ENCODE measurements at regions not wholly inside any gene's neighbourhood (a gene's known extent, or its start where the extent isn't known, plus 50 kb on each side); places are given as distances from the start of the nearest gene placed in this dataset.
A peak's percentile ranks its signal among the peaks of the same experiment; 100 is the strongest.

DNA sequence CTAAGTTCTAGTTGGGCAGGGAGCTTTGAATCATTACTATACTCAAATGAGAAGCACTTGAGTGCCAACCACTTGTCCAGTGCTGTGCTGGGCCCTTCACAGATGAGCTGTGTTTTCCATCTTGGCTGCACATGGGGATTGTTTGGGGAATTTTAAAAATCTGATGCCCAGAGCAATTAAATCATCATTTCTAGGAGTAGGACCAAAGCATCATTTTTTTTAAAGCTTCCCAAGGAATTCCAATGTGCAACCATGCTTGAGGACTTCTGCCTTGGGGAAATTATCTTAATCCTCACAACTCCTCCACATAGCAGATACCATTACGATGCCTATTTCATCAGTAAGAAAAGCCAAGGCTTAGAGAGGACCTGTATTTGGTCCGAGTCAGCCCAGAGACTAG is 131.4 kb downstream of the TMEM174 start:
- peaks cover 0 to 27% (median 9%) of the 10 kb centered on the region in 3 donors for H3K4me1 ChIP-seq
- no peak overlapping the region for H3K4me3 ChIP-seq
- H3K9me3 ChIP-seq = no peaks in the 10 kb centered on the region
- H3K27ac ChIP-seq = no peak overlapping the region
- no peaks in the 10 kb centered on the region for H3K36me3 ChIP-seq
- no peak for TF ChIP-seq EP300 (IDR thresholded peaks at IDR 0.05)
- H3K27me3 ChIP-seq = peaks cover 95% of the 10 kb centered on the region
- 71 to 92% methylated on average over 2 of the region's 2 CpGs for WGBS, 2 donors (ENCODE audit: low coverage in 1 of 2)
- ATAC-seq = no peak

DNA sequence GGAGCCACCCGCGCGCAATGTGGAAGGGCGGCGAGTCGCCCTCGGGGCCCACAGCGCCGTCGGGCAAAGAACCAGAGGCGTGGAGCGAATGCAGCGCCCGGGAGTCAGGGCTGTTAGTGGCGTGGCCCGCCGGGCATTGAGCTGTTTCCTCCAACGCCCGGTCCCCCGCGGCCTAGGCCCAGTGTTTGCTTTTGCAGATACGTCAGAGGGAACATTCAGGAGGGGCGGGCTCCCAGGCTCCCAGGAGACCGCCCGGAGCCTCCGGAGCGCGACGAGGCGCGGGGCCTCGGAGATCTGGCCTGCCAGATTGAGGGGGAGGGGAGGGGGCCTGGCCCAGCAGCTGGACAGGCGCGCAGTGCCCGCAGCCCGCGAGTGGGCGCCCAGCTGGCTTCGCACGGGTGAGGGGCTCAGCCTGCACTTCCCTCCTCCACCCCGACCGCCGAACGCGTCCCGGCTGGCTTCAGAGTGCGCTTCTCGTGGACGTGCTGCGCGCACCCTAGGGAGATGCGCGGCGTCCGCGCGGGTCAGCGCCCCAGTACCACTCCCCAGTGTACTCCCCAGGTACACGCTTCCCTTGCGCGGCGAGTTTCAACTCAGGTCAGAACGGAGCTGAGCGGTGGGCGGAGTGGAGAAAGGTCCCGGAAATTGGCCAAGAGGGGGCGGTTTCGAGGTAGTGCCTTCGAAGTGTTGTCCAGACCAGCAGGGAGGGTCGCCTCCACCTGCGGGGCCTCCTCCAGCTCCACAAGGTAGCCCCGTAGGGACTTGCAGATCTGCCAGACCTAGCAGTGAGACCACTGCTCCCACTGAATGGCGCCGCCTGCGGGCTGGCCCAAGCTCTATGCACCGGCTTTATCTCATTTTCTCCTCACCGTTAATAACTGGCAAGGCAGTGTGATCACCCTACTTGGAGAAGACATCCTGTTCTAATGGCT is 130.4 kb downstream of the TMEM174 start:
- 15% methylated on average over 8 of the region's 77 CpGs; no CpG with 5 or more reads in 1 of the 2 donors for WGBS, 2 donors (ENCODE audit: low coverage in 1 of 2)
- Histone ChIP-seq H3K4me3 (peak overlapping the region in 1 of 2 donors; percentile 11), H3K36me3 (no peaks in the 10 kb centered on the region), H3K27ac (no peak overlapping the region), H3K27me3 (peaks cover 99% of the 10 kb centered on the region), H3K9me3 (no peaks in the 10 kb centered on the region), H3K4me1 (peaks cover 0 to 37% (median 18%) of the 10 kb centered on the region in 3 donors)
- ATAC-seq = no peak
- TF ChIP-seq POLR2AphosphoS5 (IDR thresholded peaks at IDR 0.05) (no peak), POLR2A (IDR thresholded peaks at IDR 0.05) (no peak)

DNA sequence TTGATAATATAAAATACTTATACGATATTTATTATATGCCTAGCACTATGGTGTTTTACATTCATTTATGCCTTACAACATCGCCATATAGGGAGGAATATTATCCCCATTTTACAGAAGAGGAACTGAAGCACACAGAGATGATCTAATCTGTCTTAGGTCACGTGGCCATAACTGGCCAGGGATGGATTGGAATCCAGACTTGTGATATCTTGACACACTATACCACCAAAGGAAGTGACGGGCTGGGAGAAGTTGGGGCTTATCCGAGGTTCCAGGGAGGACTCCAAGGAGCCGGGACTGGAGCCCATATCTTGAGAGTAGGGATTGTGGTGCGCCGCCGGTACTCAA is 129.8 kb downstream of the TMEM174 start:
- H3K27me3 ChIP-seq = peaks cover 100% of the 10 kb centered on the region

DNA sequence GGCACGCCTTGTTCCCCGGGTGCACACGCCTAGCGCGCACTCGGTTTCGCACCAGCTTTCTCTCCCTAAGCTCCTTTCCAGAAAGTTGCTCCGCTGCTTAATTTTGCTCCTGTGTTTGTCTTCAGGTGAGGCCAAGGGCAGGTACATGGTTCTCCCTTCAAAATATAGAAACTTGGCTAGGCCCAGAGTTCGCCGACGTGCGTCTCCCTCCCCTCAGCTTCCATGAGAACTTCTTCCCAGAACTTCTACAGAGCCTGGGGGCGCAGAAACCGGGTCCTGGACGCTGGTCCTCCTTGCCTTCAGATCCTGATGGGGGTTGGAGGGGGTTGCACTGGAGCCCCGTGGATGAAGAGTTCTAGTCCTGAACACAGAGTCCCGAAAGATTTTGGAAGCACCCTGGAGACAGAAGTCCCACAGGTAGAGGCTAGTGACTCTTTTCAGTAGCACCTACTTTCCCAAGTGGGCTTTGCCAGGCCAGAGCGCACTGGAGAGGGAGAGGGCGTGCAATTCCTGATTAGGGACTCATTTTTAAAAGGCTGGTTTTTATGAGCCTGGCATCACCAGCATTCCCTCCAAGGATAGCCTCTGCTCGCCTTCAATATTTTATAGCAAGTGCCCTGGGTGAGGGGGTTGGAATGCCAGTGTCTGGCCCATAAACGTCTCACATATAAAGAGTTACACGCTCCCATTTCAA is 128.4 kb downstream of the TMEM174 start:
- Histone ChIP-seq H3K4me1 (peaks cover 0 to 43% (median 22%) of the 10 kb centered on the region in 3 donors), H3K27ac (no peak overlapping the region), H3K4me3 (no peak overlapping the region), H3K27me3 (peaks cover 100% of the 10 kb centered on the region), H3K36me3 (no peaks in the 10 kb centered on the region), H3K9me3 (no peaks in the 10 kb centered on the region)
- ATAC-seq = no peak
- TF ChIP-seq POLR2AphosphoS5 (IDR thresholded peaks at IDR 0.05) = no peak
- TF ChIP-seq, protein P1, sequence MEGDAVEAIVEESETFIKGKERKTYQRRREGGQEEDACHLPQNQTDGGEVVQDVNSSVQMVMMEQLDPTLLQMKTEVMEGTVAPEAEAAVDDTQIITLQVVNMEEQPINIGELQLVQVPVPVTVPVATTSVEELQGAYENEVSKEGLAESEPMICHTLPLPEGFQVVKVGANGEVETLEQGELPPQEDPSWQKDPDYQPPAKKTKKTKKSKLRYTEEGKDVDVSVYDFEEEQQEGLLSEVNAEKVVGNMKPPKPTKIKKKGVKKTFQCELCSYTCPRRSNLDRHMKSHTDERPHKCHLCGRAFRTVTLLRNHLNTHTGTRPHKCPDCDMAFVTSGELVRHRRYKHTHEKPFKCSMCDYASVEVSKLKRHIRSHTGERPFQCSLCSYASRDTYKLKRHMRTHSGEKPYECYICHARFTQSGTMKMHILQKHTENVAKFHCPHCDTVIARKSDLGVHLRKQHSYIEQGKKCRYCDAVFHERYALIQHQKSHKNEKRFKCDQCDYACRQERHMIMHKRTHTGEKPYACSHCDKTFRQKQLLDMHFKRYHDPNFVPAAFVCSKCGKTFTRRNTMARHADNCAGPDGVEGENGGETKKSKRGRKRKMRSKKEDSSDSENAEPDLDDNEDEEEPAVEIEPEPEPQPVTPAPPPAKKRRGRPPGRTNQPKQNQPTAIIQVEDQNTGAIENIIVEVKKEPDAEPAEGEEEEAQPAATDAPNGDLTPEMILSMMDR (IDR thresholded peaks at IDR 0.05) = no peak
- no peak for TF ChIP-seq POLR2A (IDR thresholded peaks at IDR 0.05)
- no peak for TF ChIP-seq EP300 (IDR thresholded peaks at IDR 0.05)
- WGBS, 2 donors (ENCODE audit: low coverage in 1 of 2) = 19 to 39% methylated on average over 4 to 12 of the region's 22 CpGs

More for the DNA sequence above, 129.8 kb downstream of the TMEM174 start:
- no peak for TF ChIP-seq EP300 (IDR thresholded peaks at IDR 0.05)
- no peak for TF ChIP-seq POLR2AphosphoS5 (IDR thresholded peaks at IDR 0.05)
- no peak for TF ChIP-seq POLR2A (IDR thresholded peaks at IDR 0.05)
- TF ChIP-seq, protein P1 (IDR thresholded peaks at IDR 0.05) = no peak
- WGBS, 2 donors (ENCODE audit: low coverage in 1 of 2) = 14 to 70% methylated on average over 2 to 6 of the region's 9 CpGs
- Histone ChIP-seq H3K9me3 (no peaks in the 10 kb centered on the region), H3K36me3 (no peaks in the 10 kb centered on the region), H3K27ac (no peak overlapping the region), H3K4me1 (peaks cover 0 to 43% (median 22%) of the 10 kb centered on the region in 3 donors), H3K4me3 (no peak overlapping the region)
- ATAC-seq = no peak

DNA sequence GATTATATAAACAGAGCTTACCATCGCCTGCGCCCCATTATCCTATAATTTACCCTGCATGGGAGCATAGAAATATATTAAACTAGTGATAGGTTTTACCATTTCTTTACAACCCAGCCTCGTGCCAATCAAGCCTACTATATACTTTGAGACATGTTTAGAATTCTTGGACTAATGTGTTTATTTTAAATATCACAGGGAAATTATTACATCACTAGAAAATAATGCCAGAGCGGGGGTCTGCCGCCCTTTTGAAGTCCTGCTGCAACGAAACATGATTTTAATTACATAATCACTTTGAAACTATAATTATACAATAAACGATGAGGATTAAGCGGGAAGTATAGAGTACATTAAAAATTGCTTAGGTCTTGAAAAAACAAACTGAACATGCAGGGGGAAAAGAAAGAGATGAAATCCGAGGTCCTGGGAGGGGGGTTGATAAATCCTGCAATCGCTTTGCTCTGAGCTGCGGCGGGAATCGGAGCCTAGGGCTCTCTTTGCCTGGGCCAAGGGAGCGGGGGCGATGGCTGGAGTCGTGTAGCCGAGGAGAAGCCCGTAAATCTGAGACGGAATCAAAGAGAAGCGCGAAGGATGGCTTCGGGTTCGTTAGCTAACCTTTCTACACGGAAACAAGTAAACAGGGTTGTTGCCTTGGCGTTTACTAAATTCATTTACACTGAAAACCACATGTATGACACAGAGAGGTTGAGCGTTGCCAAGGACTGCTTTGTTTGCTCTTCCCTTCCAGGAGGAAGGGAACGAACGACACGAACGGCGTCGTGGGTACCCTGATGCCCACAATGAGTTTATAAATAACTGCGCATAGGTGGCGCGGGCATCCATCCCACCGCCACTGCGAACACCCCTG is 127.6 kb downstream of the TMEM174 start:
- H3K36me3 ChIP-seq = no peaks in the 10 kb centered on the region
- WGBS, 2 donors (ENCODE audit: low coverage in 1 of 2) = 9 to 15% methylated on average over 26 to 31 of the region's 37 CpGs
- no peaks in the 10 kb centered on the region for H3K9me3 ChIP-seq
- H3K4me3 ChIP-seq = no peak overlapping the region
- peaks cover 99% of the 10 kb centered on the region for H3K27me3 ChIP-seq
- peaks cover 0 to 43% (median 22%) of the 10 kb centered on the region in 3 donors for H3K4me1 ChIP-seq
- no peak for TF ChIP-seq POLR2AphosphoS5 (IDR thresholded peaks at IDR 0.05)
- no peak for TF ChIP-seq POLR2A (IDR thresholded peaks at IDR 0.05)
- TF ChIP-seq EP300 (IDR thresholded peaks at IDR 0.05) = no peak
- TF ChIP-seq, protein P1 (IDR thresholded peaks at IDR 0.05) = no peak
- no peak overlapping the region for H3K27ac ChIP-seq
- ATAC-seq = no peak
